Prostate gland (tissue), 2 donors: ENCODE measurements at regions not wholly inside any gene's neighbourhood (a gene's known extent, or its start where the extent isn't known, plus 50 kb on each side); places are given as distances from the start of the nearest gene placed in this dataset.

ENCODE experiments used
- CTCF ChIP-seq, 4 experiments: fragments of 200-600 bp in 2 of 4; fragments of 450-650 bp in 2 of 4; sonication (generic) in 2 of 4; IDR thresholded peaks; 1 replicate in 3 of 4; 2 replicates in 1 of 4; pipeline ENCODE4 v1.5.1; 2016 to 2019; ENCODE audit warnings: antibody characterized with exemption in 4 of 4, mild to moderate bottlenecking in 2 of 4, moderate library complexity in 2 of 4
- POLR2A ChIP-seq: fragments of 450-650 bp; IDR thresholded peaks from one replicate; pipeline ENCODE4 v1.6.1; 2016; ENCODE audit warnings: antibody characterized with exemption, mild to moderate bottlenecking
- POLR2AphosphoS5 ChIP-seq: sonication (generic); formaldehyde crosslinking; IDR thresholded peaks from one replicate; pipeline ENCODE4 v1.6.1; 2017; ENCODE audit warnings: antibody characterized with exemption

- TF ChIP-seq POLR2A (no peak), CTCF (IDR thresholded peaks at IDR 0.05) (no peak), POLR2AphosphoS5 (no peak)
Measured at GRCh38 chr11:80282643-80283042, 841.8 kb upstream of the TENM4 start.
